Urinary bladder (tissue), 3 donors: ENCODE measurements at regions not wholly inside any gene's neighbourhood (a gene's known extent, or its start where the extent isn't known, plus 50 kb on each side); places are given as distances from the start of the nearest gene placed in this dataset.
"Not testable (repeated sequence)": the region's sequence is repeated elsewhere in the genome, so short reads cannot be mapped to it uniquely, and the experiment has no call there.

Experiments
- DNase-seq: peaks from one replicate; pipeline ENCODE4 v3.0.0-alpha.2; 2015; ENCODE audit errors: extremely low spot score
- H3K27ac ChIP-seq: one replicate; pipeline ENCODE4 v1.5.1; 2013; ENCODE audit warnings: low read depth, mild to moderate bottlenecking, moderate library complexity
- H3K36me3 ChIP-seq: one replicate; pipeline ENCODE4 v1.6.1; 2013; ENCODE audit warnings: mild to moderate bottlenecking, moderate library complexity; ENCODE audit not compliant: insufficient read depth
- H3K4me1 ChIP-seq: one replicate; pipeline ENCODE4 v1.6.1; 2013; ENCODE audit warnings: mild to moderate bottlenecking, moderate library complexity; ENCODE audit not compliant: insufficient read depth
- H3K4me3 ChIP-seq: one replicate; pipeline ENCODE4 v1.5.1; 2013; ENCODE audit warnings: low read depth, low read length
- WGBS: extraction: QIAGEN DNeasy Blood & Tissue Kit; methylation state at CpG from one replicate; pipeline ENCODE4 v1.1.7; 2013; 5-methylcytosine and 5-hydroxymethylcytosine counted together
- donor health status: healthy with polysubstance abuse.
- donor health status: healthy.

- WGBS = 69% methylated on average over 9 of the region's 9 CpGs
- H3K4me3 ChIP-seq = no peak overlapping the region
- no peak overlapping the region for H3K27ac ChIP-seq
- no peaks in the 10 kb centered on the region for H3K4me1 ChIP-seq
- DNase-seq = no peak
- no peaks in the 10 kb centered on the region for H3K36me3 ChIP-seq
Measured at GRCh38 chr15:91429973-91430372, 329.9 kb downstream of the SV2B start.

GRCh38 chr15:91431041-91431715 lies 331.1 kb downstream of the SV2B start:
- Histone ChIP-seq H3K4me3 (no peak overlapping the region), H3K27ac (no peak overlapping the region), H3K36me3 (no peaks in the 10 kb centered on the region), H3K4me1 (no peaks in the 10 kb centered on the region)
- DNase-seq = no peak
- WGBS = 84% methylated on average over 8 of the region's 8 CpGs

DNA sequence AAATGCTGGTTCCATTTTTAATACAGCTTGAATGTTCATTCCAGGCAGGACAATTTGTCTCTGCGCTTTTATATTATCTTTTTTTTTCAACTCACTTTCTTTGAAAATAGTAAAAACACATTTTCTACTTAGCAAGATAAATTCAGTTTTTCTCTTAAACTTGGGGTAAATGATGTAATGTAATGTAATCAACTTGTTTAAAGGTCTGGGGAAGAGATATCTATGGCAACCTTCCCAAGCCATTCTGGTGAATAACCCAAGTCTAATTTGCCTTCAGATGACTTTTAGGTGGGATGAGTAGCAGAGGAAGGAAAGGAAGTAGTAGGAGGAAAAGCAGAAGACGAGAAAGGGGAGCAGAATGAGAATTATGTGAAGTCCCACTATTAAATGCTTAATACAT lies 335.1 kb downstream of the SV2B start:
- H3K4me3 ChIP-seq = no peak overlapping the region
- WGBS = 82% methylated on average over 2 of the region's 2 CpGs
- H3K4me1 ChIP-seq = no peaks in the 10 kb centered on the region
- no peak overlapping the region for H3K27ac ChIP-seq
- DNase-seq = no peak
- H3K36me3 ChIP-seq = no peaks in the 10 kb centered on the region

DNA sequence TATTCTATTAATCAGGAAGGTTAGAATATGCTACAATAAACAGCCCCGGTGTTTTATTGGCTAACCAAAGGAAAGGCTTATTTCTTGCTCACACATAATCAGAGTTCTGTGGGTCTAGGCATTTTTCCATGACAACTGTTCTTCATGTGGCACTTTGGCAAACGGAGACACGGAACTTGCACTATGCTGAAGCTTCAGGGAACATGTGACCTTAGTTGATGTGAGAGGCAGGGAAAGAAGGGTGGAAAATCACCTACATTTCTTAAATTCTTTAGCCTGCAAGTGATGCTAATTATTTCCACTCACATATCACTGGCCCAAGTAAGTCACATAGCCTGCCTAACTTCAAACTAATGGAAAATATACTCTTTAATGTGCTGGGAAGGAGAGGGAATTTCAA lies 344.6 kb downstream of the SV2B start:
- Histone ChIP-seq H3K4me1 (no peaks in the 10 kb centered on the region), H3K36me3 (no peaks in the 10 kb centered on the region), H3K4me3 (no peak overlapping the region), H3K27ac (no peak overlapping the region)
- no peak for DNase-seq
- whole genome bisulfite sequencing = 74% methylated on average over 3 of the region's 3 CpGs

GRCh38 chr15:91445695-91446228 lies 345.7 kb downstream of the SV2B start:
- no peaks in the 10 kb centered on the region for H3K4me1 ChIP-seq
- H3K27ac ChIP-seq = no peak overlapping the region
- no peak overlapping the region for H3K4me3 ChIP-seq
- H3K36me3 ChIP-seq = no peaks in the 10 kb centered on the region
- DNase-seq = no peak
- 48% methylated on average over 3 of the region's 3 CpGs for WGBS

DNA sequence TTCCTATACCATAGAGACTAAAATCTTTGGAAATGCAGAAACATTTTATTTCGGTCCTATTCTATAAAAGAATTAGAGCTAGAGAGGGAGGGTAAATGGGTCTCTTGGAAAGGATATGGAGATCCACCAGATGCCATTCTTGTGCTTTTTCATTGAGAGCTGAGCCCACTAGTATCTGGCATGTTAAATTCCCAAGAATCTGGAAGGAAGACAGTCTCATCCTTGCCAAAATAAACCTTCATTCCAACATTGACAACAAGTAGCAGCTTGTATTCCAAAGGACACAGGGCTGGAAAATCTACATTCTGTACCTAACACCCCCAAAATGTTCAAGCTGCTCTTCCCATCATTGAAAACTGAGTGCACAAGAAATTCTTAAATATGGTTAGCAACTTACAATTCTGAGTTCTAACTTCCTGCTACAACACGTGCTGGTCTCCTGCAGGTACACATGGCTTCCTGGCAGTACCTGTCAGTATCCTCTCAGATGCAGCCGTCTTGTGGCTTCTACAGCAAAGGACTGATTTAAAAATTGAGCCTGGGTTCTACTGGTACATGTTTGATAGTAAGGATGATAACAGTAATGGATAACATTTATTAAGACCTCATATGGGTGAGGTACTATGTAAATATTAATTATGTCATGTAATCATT lies 348.1 kb downstream of the SV2B start:
- no peak overlapping the region for H3K4me3 ChIP-seq
- no peak for DNase-seq
- H3K36me3 ChIP-seq = no peaks in the 10 kb centered on the region
- H3K4me1 ChIP-seq = no peaks in the 10 kb centered on the region
- 64% methylated on average over 3 of the region's 3 CpGs for WGBS
- H3K27ac ChIP-seq = no peak overlapping the region

- DNase-seq, H3K4me1 ChIP-seq, H3K27ac ChIP-seq, H3K36me3 ChIP-seq, H3K4me3 ChIP-seq: not testable (repeated sequence)
- 44% methylated on average over 3 of the region's 3 CpGs for WGBS
Measured at GRCh38 chr15:91453376-91453775, 353.3 kb downstream of the SV2B start.

- H3K27ac ChIP-seq = no peak overlapping the region
- no peak overlapping the region for H3K4me3 ChIP-seq
- peaks cover 1% of the 10 kb centered on the region for H3K36me3 ChIP-seq
- no peaks in the 10 kb centered on the region for H3K4me1 ChIP-seq
- WGBS = 80% methylated on average over 7 of the region's 7 CpGs
- no peak for DNase-seq
Measured at GRCh38 chr15:91456251-91456718, 356.2 kb downstream of the SV2B start.

GRCh38 chr15:91456921-91457320 lies 356.9 kb downstream of the SV2B start:
- DNase-seq = no peak
- Histone ChIP-seq H3K36me3 (peaks cover 1% of the 10 kb centered on the region), H3K4me1 (no peaks in the 10 kb centered on the region), H3K4me3 (no peak overlapping the region), H3K27ac (no peak overlapping the region)
- 90% methylated on average over 3 of the region's 3 CpGs for WGBS

DNA sequence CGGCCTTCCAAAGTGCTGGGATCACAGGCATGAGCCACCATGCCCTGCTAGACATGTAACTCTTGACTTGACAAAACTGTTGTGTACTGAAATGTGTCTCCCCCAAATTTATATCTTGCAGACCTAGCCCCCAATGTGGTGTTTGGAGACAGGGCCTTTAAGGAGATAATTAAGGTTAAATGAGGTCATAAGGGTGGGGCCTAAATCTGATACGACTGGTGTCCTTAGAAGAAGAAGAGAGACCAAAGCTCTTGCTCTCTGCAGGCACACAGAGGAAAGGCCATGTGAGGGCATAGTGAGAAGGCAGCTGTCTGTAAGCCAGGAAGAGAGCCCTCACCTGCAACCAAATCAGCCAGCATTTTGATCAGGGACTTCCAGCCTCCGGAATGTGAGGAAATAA lies 361.3 kb downstream of the SV2B start:
- WGBS = 69% methylated on average over 3 of the region's 3 CpGs
- Histone ChIP-seq H3K36me3 (no peaks in the 10 kb centered on the region), H3K4me3 (no peak overlapping the region), H3K4me1 (no peaks in the 10 kb centered on the region), H3K27ac (no peak overlapping the region)
- no peak for DNase-seq

- H3K27ac ChIP-seq = no peak overlapping the region
- 75% methylated on average over 4 of the region's 4 CpGs for WGBS
- no peak for DNase-seq
- H3K36me3 ChIP-seq = no peaks in the 10 kb centered on the region
- H3K4me1 ChIP-seq = no peaks in the 10 kb centered on the region
- no peak overlapping the region for H3K4me3 ChIP-seq
Measured at GRCh38 chr15:91465086-91465485, 365.0 kb downstream of the SV2B start.

DNA sequence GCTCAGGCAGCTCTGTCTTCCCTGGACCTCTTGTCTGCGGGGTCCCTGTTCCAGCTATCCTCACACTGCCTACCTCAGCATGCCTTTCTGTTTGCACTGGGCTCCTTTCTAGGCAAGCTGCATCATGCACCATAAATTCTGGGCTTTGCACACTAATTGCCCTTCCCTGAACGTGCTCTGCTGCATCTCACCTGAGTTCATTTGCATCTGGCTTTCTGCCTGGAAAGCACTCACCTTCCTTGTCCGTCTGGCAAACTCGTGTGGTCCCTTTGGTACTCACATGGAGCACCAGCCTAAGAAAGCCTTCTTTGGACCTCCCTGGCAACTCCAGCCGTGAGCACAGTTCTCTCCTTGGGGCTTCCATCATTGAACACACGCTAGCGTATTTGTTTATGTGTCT lies 365.6 kb downstream of the SV2B start:
- DNase-seq = no peak
- H3K4me1 ChIP-seq = no peaks in the 10 kb centered on the region
- H3K4me3 ChIP-seq = no peak overlapping the region
- no peak overlapping the region for H3K27ac ChIP-seq
- WGBS = 64% methylated on average over 7 of the region's 7 CpGs
- H3K36me3 ChIP-seq = no peaks in the 10 kb centered on the region

- H3K27ac ChIP-seq = no peak overlapping the region
- no peak for DNase-seq
- no peak overlapping the region for H3K4me3 ChIP-seq
- WGBS = 84% methylated on average over 5 of the region's 5 CpGs
- no peaks in the 10 kb centered on the region for H3K36me3 ChIP-seq
- H3K4me1 ChIP-seq = no peaks in the 10 kb centered on the region
Measured at GRCh38 chr15:91468871-91469580, 369.0 kb downstream of the SV2B start.
